IPS-18a (cell line): ENCODE measurements at regions not wholly inside any gene's neighbourhood (a gene's known extent, or its start where the extent isn't known, plus 50 kb on each side); places are given as distances from the start of the nearest gene placed in this dataset.
"Not testable (repeated sequence)": the region's sequence is repeated elsewhere in the genome, so short reads cannot be mapped to it uniquely, and the experiment has no call there.

Source experiments
- H3K27ac ChIP-seq: one replicate; pipeline ENCODE4 v1.5.1; 2013; ENCODE audit warnings: low read length
- H3K27me3 ChIP-seq: one replicate; pipeline ENCODE4 v1.6.1; 2013; ENCODE audit warnings: mild to moderate bottlenecking, low read length; ENCODE audit not compliant: control insufficient read depth, insufficient read depth
- H3K36me3 ChIP-seq: one replicate; pipeline ENCODE4 v1.6.1; 2013; ENCODE audit warnings: low read depth, low read length; ENCODE audit not compliant: control insufficient read depth
- H3K4me1 ChIP-seq: one replicate; pipeline ENCODE4 v1.6.1; 2013; ENCODE audit warnings: low read depth, low read length; ENCODE audit not compliant: control insufficient read depth
- H3K4me3 ChIP-seq: one replicate; pipeline ENCODE4 v1.5.1; 2013; ENCODE audit warnings: low read length
- H3K9ac ChIP-seq: one replicate; pipeline ENCODE4 v1.6.1; 2013; ENCODE audit warnings: mild to moderate bottlenecking, low read length, moderate library complexity
- H3K9me3 ChIP-seq: one replicate; pipeline ENCODE4 v1.6.1; 2013; ENCODE audit warnings: low read depth, low read length; ENCODE audit not compliant: control insufficient read depth

GRCh38 chr11:13189561-13190426, 87.8 kb upstream of the BMAL1 start:
- Histone ChIP-seq H3K9ac (no peak overlapping the region), H3K4me3 (no peak overlapping the region), H3K36me3 (no peaks in the 10 kb centered on the region), H3K4me1 (no peaks in the 10 kb centered on the region), H3K9me3 (peaks cover 10% of the 10 kb centered on the region), H3K27ac (no peak overlapping the region), H3K27me3 (no peaks in the 10 kb centered on the region)

GRCh38 chr11:13193613-13194012, 84.0 kb upstream of the BMAL1 start:
- Histone ChIP-seq H3K4me3 (no peak overlapping the region), H3K27me3 (no peaks in the 10 kb centered on the region), H3K9me3 (peaks cover 2% of the 10 kb centered on the region), H3K27ac (no peak overlapping the region), H3K9ac (no peak overlapping the region), H3K4me1 (no peaks in the 10 kb centered on the region), H3K36me3 (no peaks in the 10 kb centered on the region)

- not testable (repeated sequence) for H3K36me3 ChIP-seq, H3K27me3 ChIP-seq, H3K4me3 ChIP-seq, H3K27ac ChIP-seq, H3K9me3 ChIP-seq, H3K4me1 ChIP-seq, H3K9ac ChIP-seq
These were observed 80.2 kb upstream of the BMAL1 start for GRCh38 chr11:13197374-13197773.

- H3K36me3 ChIP-seq = no peaks in the 10 kb centered on the region
- H3K27ac ChIP-seq = no peak overlapping the region
- H3K4me3 ChIP-seq = no peak overlapping the region
- H3K9me3 ChIP-seq = no peaks in the 10 kb centered on the region
- H3K4me1 ChIP-seq = peaks cover 18% of the 10 kb centered on the region
- H3K9ac ChIP-seq = no peak overlapping the region
- H3K27me3 ChIP-seq = no peaks in the 10 kb centered on the region
These were observed 72.1 kb upstream of the BMAL1 start for GRCh38 chr11:13205486-13205885.

GRCh38 chr11:13206086-13206640, 71.4 kb upstream of the BMAL1 start:
- Histone ChIP-seq H3K9ac (no peak overlapping the region), H3K36me3 (no peaks in the 10 kb centered on the region), H3K9me3 (no peaks in the 10 kb centered on the region), H3K4me1 (peaks cover 18% of the 10 kb centered on the region), H3K27me3 (no peaks in the 10 kb centered on the region), H3K27ac (no peak overlapping the region), H3K4me3 (no peak overlapping the region)

- no peaks in the 10 kb centered on the region for H3K9me3 ChIP-seq
- H3K4me1 ChIP-seq = peaks cover 18% of the 10 kb centered on the region
- H3K27ac ChIP-seq = no peak overlapping the region
These were observed 70.3 kb upstream of the BMAL1 start for GRCh38 chr11:13207270-13207664.

GRCh38 chr11:13207665-13208594, 69.7 kb upstream of the BMAL1 start:
- Histone ChIP-seq H3K9ac (no peak overlapping the region), H3K4me1 (peaks cover 18% of the 10 kb centered on the region), H3K27ac (no peak overlapping the region), H3K9me3 (no peaks in the 10 kb centered on the region), H3K27me3 (no peaks in the 10 kb centered on the region), H3K36me3 (no peaks in the 10 kb centered on the region), H3K4me3 (no peak overlapping the region)

More at GRCh38 chr11:13207270-13207664, 70.3 kb upstream of the BMAL1 start:
- no peak overlapping the region for H3K4me3 ChIP-seq
- H3K27me3 ChIP-seq = no peaks in the 10 kb centered on the region
- H3K9ac ChIP-seq = no peak overlapping the region
- no peaks in the 10 kb centered on the region for H3K36me3 ChIP-seq

- Histone ChIP-seq H3K27me3 (no peaks in the 10 kb centered on the region), H3K36me3 (no peaks in the 10 kb centered on the region), H3K9me3 (no peaks in the 10 kb centered on the region), H3K27ac (no peak overlapping the region), H3K4me3 (no peak overlapping the region), H3K9ac (no peak overlapping the region), H3K4me1 (peaks cover 18% of the 10 kb centered on the region)
These were observed 68.7 kb upstream of the BMAL1 start for GRCh38 chr11:13208921-13209320.

- no peak overlapping the region for H3K27ac ChIP-seq
- H3K36me3 ChIP-seq = no peaks in the 10 kb centered on the region
- no peak overlapping the region for H3K9ac ChIP-seq
- H3K4me3 ChIP-seq = no peak overlapping the region
- no peaks in the 10 kb centered on the region for H3K27me3 ChIP-seq
- no peaks in the 10 kb centered on the region for H3K9me3 ChIP-seq
- peaks cover 18% of the 10 kb centered on the region for H3K4me1 ChIP-seq
These were observed 68.2 kb upstream of the BMAL1 start for GRCh38 chr11:13209379-13209778.

DNA sequence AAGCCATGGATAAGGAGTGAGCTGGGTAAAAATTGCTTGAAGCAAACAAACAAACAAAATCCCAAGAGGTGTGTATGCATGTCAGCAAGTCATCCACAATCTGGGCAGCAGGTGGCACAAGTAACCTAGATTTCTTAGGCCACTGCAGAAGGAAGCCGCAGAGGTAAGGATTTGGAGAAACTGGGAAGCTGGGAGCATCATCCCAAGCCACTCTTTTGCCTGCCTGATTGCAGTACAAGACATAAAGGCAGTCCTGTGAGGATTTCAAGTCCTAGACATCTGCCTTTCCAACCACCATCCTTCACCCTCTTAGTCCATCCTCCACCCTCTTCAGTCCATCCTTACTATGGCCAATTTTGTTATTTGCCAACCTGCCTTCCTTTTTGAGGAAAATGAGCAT, 67.2 kb upstream of the BMAL1 start:
- no peaks in the 10 kb centered on the region for H3K36me3 ChIP-seq
- H3K27me3 ChIP-seq = no peaks in the 10 kb centered on the region
- H3K27ac ChIP-seq = no peak overlapping the region
- no peak overlapping the region for H3K9ac ChIP-seq
- H3K4me3 ChIP-seq = no peak overlapping the region
- no peaks in the 10 kb centered on the region for H3K9me3 ChIP-seq
- H3K4me1 ChIP-seq = peaks cover 15% of the 10 kb centered on the region

DNA sequence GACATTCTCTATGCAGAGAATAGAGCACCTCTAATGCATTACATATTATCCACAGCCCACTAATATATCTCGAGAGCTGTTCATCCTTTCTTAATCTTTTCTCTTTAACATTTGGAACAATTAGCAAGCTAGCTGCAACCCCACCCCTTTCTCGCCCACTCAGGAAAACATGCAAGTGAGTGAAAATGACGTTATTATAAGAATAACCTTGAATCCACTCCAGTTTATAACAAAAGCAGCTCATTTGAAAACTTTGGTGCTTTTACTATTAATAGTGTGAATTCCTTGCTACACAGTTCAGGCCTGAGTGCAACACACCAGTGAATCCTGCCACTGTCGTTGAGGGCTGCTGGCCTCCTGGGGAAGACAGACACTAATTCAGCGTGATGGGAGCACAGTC, 63.3 kb upstream of the BMAL1 start:
- Histone ChIP-seq H3K9ac (no peak overlapping the region), H3K36me3 (no peaks in the 10 kb centered on the region), H3K9me3 (no peaks in the 10 kb centered on the region), H3K4me1 (peaks cover 11% of the 10 kb centered on the region), H3K4me3 (no peak overlapping the region), H3K27me3 (no peaks in the 10 kb centered on the region), H3K27ac (no peak overlapping the region)
